ENCODE measurements at regions not wholly inside any gene's neighbourhood (a gene's known extent, or its start where the extent isn't known, plus 50 kb on each side); places are given as distances from the start of the nearest gene placed in this dataset.

GRCh38 chr10:85008488-85009184 is 680.2 kb downstream of the CCSER2 start:
- Histone ChIP-seq H3K4me3 (replicated peaks in 1 of 3; ENCODE audit: low read depth in 2 of 3, low read length in 3 of 3) (no peak overlapping the region), H4K20me1 (ENCODE audit: insufficient read depth, low read length) (no peaks in the 10 kb centered on the region), H3K27ac (ENCODE audit: low read depth in 1 of 2, low read length in 2 of 2) (no peak overlapping the region), H3K4me1 (ENCODE audit: control insufficient read depth in 1 of 2, insufficient read depth in 2 of 2, low read length in 2 of 2) (no peaks in the 10 kb centered on the region), H3K79me2 (ENCODE audit: insufficient read depth, low read length) (no peaks in the 10 kb centered on the region), H3K36me3 (replicated peaks in 1 of 2; ENCODE audit: control insufficient read depth in 1 of 2, insufficient read depth in 2 of 2, low read length in 2 of 2) (no peaks in the 10 kb centered on the region), H3K4me2 (replicated peaks; ENCODE audit: extremely low read depth, low read length, poor library complexity, severe bottlenecking) (no peak overlapping the region), H3K27me3 (ENCODE audit: control insufficient read depth in 2 of 2, insufficient read depth in 2 of 2, low read length in 2 of 2) (no peaks in the 10 kb centered on the region), H3K9ac (ENCODE audit: insufficient read depth, low read length, poor library complexity, severe bottlenecking) (no peak overlapping the region), H3K9me3 (replicated peaks in 1 of 2; ENCODE audit: control insufficient read depth in 1 of 2, insufficient read depth in 1 of 2, low read length in 2 of 2) (no peaks in the 10 kb centered on the region), H2AFZ (ENCODE audit: insufficient read depth, low read depth, low read length, poor library complexity, severe bottlenecking) (no peak overlapping the region)
- intact Hi-C loops (cut with micrococcal nuclease): no loop called here
- H3K36me3 Mint-ChIP-seq: no peaks in the 10 kb centered on the region
- DNase-seq: no peak
- no peak for TF ChIP-seq CTCF (IDR thresholded peaks at IDR 0.05)
- H3K9me3 Mint-ChIP-seq: peaks cover 0 to 2% (median 0%) of the 10 kb centered on the region in 7 donors
- no peak overlapping the region for H3K4me3 Mint-ChIP-seq
- H3K27ac Mint-ChIP-seq: no peak overlapping the region
- WGBS (ENCODE audit: insufficient coverage): 93% methylated on average over 2 of the region's 6 CpGs
- peaks cover 0 to 2% (median 0%) of the 10 kb centered on the region in 3 donors for H3K27me3 Mint-ChIP-seq (ENCODE audit: low read depth in 3 of 3)
- no peaks in the 10 kb centered on the region for H3K4me1 Mint-ChIP-seq

- intact Hi-C loops (cut with micrococcal nuclease): no loop called here
- Histone ChIP-seq H3K27me3 (ENCODE audit: control insufficient read depth in 2 of 2, insufficient read depth in 2 of 2, low read length in 2 of 2) (no peaks in the 10 kb centered on the region), H3K4me3 (replicated peaks in 1 of 3; ENCODE audit: low read depth in 2 of 3, low read length in 3 of 3) (no peak overlapping the region), H2AFZ (ENCODE audit: insufficient read depth, low read depth, low read length, poor library complexity, severe bottlenecking) (no peak overlapping the region), H3K4me2 (replicated peaks; ENCODE audit: extremely low read depth, low read length, poor library complexity, severe bottlenecking) (no peak overlapping the region), H3K79me2 (ENCODE audit: insufficient read depth, low read length) (no peaks in the 10 kb centered on the region), H3K9ac (ENCODE audit: insufficient read depth, low read length, poor library complexity, severe bottlenecking) (no peak overlapping the region), H3K9me3 (replicated peaks in 1 of 2; ENCODE audit: control insufficient read depth in 1 of 2, insufficient read depth in 1 of 2, low read length in 2 of 2) (no peaks in the 10 kb centered on the region), H3K27ac (ENCODE audit: low read depth in 1 of 2, low read length in 2 of 2) (no peak overlapping the region), H3K4me1 (ENCODE audit: control insufficient read depth in 1 of 2, insufficient read depth in 2 of 2, low read length in 2 of 2) (no peaks in the 10 kb centered on the region), H3K36me3 (replicated peaks in 1 of 2; ENCODE audit: control insufficient read depth in 1 of 2, insufficient read depth in 2 of 2, low read length in 2 of 2) (no peaks in the 10 kb centered on the region), H4K20me1 (ENCODE audit: insufficient read depth, low read length) (no peaks in the 10 kb centered on the region)
- TF ChIP-seq CTCF (IDR thresholded peaks at IDR 0.05): no peak
- Mint-ChIP-seq H3K27ac (no peak overlapping the region), H3K9me3 (peaks cover 0 to 2% (median 0%) of the 10 kb centered on the region in 7 donors), H3K4me3 (no peak overlapping the region), H3K36me3 (no peaks in the 10 kb centered on the region), H3K27me3 (ENCODE audit: low read depth in 3 of 3) (peaks cover 0 to 2% (median 0%) of the 10 kb centered on the region in 3 donors), H3K4me1 (no peaks in the 10 kb centered on the region)
- no CpG with 5 or more reads among the region's 2 CpGs for WGBS (ENCODE audit: insufficient coverage)
- no peak for DNase-seq
Measured at GRCh38 chr10:85012305-85012704, 683.9 kb downstream of the CCSER2 start.
